GM21390 (cell line): ENCODE measurements at regions not wholly inside any gene's neighbourhood (a gene's known extent, or its start where the extent isn't known, plus 50 kb on each side); places are given as distances from the start of the nearest gene placed in this dataset.
"Not testable (repeated sequence)": the region's sequence is repeated elsewhere in the genome, so short reads cannot be mapped to it uniquely, and the experiment has no call there.

Source experiments
- ATAC-seq: cut with Tn5 transposase; IDR thresholded peaks from one replicate; pipeline ENCODE4 v1.9.1; 2021; ENCODE audit not compliant: unreplicated experiment

- no peak for ATAC-seq
Measured at GRCh38 chr12:34097213-34097612, 74.9 kb downstream of the ALG10 start.

GRCh38 chr12:34105392-34105933 is 83.2 kb downstream of the ALG10 start:
- no peak for ATAC-seq

GRCh38 chr12:34106172-34106571 is 83.9 kb downstream of the ALG10 start:
- ATAC-seq, result no peak

GRCh38 chr12:34107016-34107415 is 84.7 kb downstream of the ALG10 start:
- no peak for ATAC-seq

DNA sequence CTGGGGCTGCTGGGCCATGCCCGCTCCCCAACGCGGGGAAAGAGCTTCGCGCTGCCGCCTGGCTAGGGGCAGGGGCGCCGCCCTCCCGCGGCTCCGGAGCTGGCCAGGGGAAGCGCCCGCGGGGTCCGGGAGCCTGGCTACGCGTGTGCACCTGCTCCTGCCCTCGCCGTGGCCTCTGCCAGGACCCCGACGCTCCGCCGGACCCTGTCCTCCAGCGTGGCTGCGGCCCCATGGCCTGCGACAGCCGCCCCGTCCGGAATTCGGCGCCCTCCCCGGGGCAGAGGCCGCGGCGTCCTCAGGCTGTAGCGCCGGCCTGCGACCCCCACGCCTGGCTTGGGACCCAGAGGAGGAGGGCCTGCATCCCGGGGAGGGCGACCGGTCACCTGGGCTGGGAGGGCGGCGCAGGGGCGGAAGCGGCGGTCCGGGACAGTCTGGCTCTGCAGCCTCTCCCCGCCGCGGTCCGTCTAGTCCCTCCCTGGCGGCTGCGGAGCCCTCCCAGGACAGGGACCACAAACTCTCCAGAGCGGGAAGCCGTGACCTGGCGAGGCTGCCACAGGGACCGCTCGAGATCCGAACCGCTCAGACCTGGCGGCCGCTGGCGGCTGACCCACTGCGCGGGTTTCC is 85.6 kb downstream of the ALG10 start:
- no peak for ATAC-seq

- no peak for ATAC-seq
Measured at GRCh38 chr12:34108405-34108803, 86.1 kb downstream of the ALG10 start.

GRCh38 chr12:34108967-34109366 is 86.7 kb downstream of the ALG10 start:
- ATAC-seq, result no peak

DNA sequence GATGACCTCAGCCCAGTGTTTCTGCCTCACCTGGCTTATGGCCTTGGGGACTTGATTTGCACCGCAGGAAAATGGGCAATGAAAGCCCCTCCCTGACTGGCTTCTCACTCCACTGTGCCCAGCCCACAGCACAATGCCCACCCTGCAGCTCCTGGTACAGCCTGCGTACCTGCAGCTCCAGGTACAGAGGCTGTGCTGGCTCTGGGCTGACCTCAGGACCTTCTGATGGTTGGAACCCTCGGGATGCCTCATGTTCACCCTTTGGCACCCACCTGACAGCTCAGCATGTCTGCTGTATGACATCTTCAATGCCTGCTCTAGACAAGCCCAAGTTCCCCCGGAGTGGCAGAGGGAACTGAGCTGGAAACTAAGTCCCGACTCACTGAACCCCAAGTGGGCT is 87.1 kb downstream of the ALG10 start:
- ATAC-seq, result no peak

DNA sequence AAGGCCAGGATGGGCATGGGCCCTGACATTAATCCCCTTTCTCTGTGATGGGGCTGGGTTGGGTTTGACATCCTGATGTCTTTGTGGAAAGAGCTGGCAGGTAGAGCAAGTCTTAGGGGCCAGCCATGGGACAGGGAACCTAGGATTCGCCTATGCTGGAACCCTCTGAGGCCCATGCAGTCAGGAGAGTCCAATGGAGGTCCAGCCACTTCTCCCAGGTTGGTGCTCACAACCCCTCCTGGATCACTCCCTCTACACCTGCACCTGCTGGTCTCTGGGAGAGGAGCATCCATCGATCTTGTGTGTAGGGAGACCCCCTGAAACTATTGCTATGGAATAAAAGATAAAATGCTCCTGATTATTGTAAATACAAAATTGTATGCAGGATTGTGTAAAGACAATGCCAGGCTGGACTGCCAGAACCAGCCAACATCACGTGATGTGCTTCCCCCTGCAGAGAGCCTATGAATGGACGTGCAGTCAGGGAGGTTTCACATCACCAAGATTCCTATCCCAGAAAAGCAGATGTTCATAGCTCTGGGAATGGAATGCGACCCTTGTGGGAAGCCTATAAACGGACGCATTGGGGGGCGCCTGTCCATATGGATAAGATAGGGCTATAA is 87.7 kb downstream of the ALG10 start:
- ATAC-seq, result not testable (repeated sequence)

DNA sequence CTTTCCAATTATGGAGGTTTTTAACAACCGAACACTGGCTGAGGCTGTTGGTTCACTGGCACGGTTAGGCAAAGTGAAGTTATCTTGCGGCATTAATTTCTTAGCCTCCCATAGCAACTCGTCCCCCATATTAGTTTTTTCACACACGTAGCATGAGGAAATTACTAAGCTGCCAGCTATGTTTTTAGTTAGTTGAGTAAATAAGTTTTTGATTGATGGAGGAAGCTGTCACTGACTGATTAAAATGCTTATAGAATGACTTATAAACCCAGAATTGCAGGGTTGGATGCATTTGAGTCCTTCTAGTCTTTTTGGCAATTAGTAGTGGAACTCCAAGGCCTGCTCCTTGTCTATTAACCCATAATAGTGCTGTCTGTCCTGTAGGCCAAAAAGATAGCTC is 97.1 kb downstream of the ALG10 start:
- no peak for ATAC-seq

DNA sequence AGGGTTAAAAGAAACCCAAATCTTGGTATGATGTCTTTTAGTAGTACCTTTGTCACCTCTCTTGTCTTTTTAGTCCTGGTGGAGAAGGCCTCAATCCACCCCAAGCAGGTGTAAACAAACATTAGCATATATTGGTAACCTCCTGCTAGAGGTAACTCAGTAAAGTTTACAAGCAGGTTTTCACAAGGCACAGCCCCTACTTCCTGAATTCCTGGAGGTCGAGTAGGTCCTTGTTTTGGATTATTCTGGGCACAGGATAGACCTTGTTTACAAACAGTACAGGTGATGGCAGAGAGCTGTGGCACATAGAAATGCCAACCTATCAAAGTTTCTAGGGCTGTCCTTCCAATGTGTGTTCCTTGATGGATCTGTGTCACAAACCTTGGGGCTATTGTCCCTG is 99.1 kb downstream of the ALG10 start:
- ATAC-seq, result no peak

GRCh38 chr12:34123092-34123491 is 100.8 kb downstream of the ALG10 start:
- not testable (repeated sequence) for ATAC-seq

- ATAC-seq, result no peak
Measured at GRCh38 chr12:34124608-34125007, 102.3 kb downstream of the ALG10 start.

DNA sequence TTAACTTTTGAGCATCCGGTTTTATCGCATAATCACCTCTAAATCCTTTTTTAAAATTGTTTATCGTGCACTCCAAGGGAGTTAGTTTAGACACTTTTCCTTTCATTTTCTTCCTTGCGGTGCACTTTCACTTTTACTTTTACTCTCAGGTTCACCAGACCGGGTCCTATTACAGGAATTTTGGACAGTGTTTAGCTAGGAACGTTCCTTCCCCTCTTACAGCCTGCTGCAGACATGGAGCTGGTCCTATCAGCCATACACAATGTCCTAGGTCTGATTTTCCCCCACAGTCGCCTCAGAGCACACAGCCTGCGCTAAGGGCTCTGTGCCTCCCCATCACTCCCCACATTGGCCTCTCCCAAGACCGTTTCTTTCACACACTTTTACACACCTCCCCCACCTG is 103.9 kb downstream of the ALG10 start:
- ATAC-seq, result no peak

- no peak for ATAC-seq
Measured at GRCh38 chr12:34126805-34127204, 104.5 kb downstream of the ALG10 start.

GRCh38 chr12:34127379-34127778 is 105.1 kb downstream of the ALG10 start:
- not testable (repeated sequence) for ATAC-seq

DNA sequence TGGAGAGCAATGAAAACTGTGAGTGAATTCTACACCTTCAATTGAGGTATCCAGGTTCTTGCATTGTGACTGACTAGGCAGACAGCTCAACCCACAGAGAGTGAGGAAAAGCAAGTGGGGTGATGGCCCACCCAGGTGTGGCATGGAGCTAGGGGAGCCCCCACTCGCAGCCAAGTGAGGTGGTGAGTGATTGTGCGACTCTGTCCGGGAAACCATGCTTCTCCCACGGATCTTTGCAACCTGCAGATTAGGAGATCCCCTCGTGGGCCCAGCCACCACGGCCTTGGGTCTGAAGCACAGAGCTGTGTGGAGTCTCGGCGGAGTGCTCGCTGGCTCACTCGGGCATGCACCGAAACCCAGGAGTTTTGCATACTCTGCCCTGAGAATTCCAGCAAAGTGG is 120.1 kb downstream of the ALG10 start:
- no peak for ATAC-seq

DNA sequence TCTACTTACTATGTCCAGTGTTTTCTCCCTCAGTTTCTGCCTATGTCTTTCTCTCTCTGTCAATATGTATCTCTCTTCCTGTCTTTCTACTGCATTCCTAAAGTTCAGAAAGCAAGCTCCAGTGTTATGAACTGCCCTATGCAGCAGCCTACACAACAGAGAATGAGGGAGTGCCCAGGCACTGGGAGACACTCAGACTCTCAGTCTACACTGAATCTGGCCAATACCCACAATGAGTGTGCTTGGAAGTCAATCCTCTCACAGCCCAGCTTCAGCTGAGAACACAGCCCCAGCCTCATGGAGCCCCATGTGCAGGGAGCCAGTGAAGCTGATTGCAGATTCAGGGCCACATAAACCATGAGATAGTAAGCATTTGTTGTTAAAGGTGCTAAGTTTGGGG is 128.7 kb downstream of the ALG10 start:
- ATAC-seq, result no peak

- ATAC-seq, result no peak
Measured at GRCh38 chr12:34163443-34163842, 141.1 kb downstream of the ALG10 start.

DNA sequence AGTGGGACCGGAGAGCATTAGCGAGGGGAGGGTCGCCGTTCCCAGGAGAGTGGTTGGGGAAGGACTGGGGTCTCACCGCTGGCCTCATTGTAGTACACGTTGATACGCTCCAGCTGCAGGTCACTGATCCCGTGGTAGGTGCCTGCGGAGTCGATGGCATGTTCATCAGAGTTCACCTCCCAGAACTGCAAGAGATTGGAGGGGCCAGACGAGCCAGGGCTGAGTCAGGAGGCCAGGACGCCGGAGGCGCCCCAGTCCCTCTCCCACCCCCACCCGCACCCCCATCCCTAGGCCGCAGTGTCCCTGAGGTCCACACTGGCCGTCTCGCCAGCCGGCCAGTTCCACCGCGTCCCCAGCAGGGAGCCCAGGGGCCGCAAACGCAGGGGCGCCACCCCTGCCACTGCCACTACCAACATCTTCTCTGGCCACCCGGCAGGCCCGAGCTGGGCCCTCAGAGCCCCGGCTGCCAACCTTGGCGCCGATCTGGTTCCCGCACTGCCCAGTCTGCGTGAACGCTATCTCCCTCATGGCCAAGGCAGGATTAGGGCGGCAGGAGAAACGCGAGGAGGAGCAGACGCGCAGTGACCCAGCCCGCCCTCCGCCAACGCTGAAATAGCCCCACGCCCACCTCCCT is 144.2 kb downstream of the ALG10 start:
- no peak for ATAC-seq

GRCh38 chr12:34168507-34168906 is 146.2 kb downstream of the ALG10 start:
- ATAC-seq, result not testable (repeated sequence)

DNA sequence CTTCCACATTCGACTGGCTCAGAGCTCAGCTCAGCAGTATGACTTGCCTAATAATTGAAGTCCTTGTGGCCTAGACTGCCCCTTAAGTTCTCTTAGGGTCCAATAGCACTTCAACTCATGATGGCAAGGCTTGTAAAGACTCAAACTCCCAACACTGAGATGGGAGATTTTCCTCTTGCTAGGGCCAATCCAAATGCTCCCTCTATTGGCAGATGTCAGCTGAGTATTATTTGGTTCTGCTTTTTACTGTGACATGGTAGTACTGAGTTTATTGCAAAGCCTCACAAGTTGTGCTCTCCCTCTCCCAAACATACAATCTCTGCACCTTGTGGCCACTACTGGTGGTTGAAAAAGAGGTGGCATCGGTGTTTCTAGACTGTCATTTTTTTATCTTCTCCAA is 164.2 kb downstream of the ALG10 start:
- ATAC-seq, result no peak
